Suprapubic skin (tissue), 4 donors: ENCODE measurements at regions not wholly inside any gene's neighbourhood (a gene's known extent, or its start where the extent isn't known, plus 50 kb on each side); places are given as distances from the start of the nearest gene placed in this dataset.
A peak's percentile ranks its signal among the peaks of the same experiment; 100 is the strongest.

Experiments
- DNase-seq, 2 donors: peaks; one replicate each; pipeline ENCODE4 v3.0.0-alpha.2; 2019; ENCODE audit warnings: low spot score in 2 of 2
- H3K27ac ChIP-seq: fragments of 200-600 bp; sonication (generic); one replicate; pipeline ENCODE4 v1.5.1; 2019
- H3K27me3 ChIP-seq: fragments of 200-600 bp; sonication (generic); one replicate; pipeline ENCODE4 v1.5.1; 2019
- H3K36me3 ChIP-seq: fragments of 200-600 bp; sonication (generic); one replicate; pipeline ENCODE4 v1.5.1; 2019
- H3K4me1 ChIP-seq: fragments of 200-600 bp; sonication (generic); one replicate; pipeline ENCODE4 v1.5.1; 2019
- H3K4me3 ChIP-seq: fragments of 200-600 bp; sonication (generic); one replicate; pipeline ENCODE4 v1.5.1; 2019; ENCODE audit warnings: mild to moderate bottlenecking
- H3K9me3 ChIP-seq: fragments of 200-600 bp; sonication (generic); one replicate; pipeline ENCODE4 v1.5.1; 2019
- CTCF ChIP-seq, 2 donors: fragments of 200-600 bp in 1 of 2; fragments of 450-650 bp in 1 of 2; sonication (generic) in 1 of 2; IDR thresholded peaks; one replicate each; pipeline ENCODE4 v1.5.1; 2016 to 2019; ENCODE audit warnings: antibody characterized with exemption in 2 of 2, mild to moderate bottlenecking in 1 of 2, moderate library complexity in 1 of 2
- EP300 ChIP-seq: sonication (generic); formaldehyde crosslinking; IDR thresholded peaks from one replicate; pipeline ENCODE4 v1.6.1; 2017; ENCODE audit warnings: antibody characterized with exemption
- POLR2A ChIP-seq, 2 donors: fragments of 450-650 bp; IDR thresholded peaks; one replicate each; pipeline ENCODE4 v1.6.1; 2017; ENCODE audit warnings: antibody characterized with exemption in 2 of 2, mild to moderate bottlenecking in 2 of 2, moderate library complexity in 2 of 2
- POLR2AphosphoS5 ChIP-seq, 3 donors: sonication (generic); formaldehyde crosslinking; IDR thresholded peaks; one replicate each; pipeline ENCODE4 v1.6.1; 2017; ENCODE audit warnings: antibody characterized with exemption in 3 of 3
- WGBS: methylation state at CpG from one replicate; pipeline ENCODE4 v1.1.5; 2018; 5-methylcytosine and 5-hydroxymethylcytosine counted together

GRCh38 chr9:86778761-86779160 is 168.5 kb downstream of the GAS1 start:
- TF ChIP-seq POLR2A (IDR thresholded peaks at IDR 0.05) (no peak), EP300 (no peak), POLR2AphosphoS5 (IDR thresholded peaks at IDR 0.05) (no peak), CTCF (IDR thresholded peaks at IDR 0.05) (no peak)
- Histone ChIP-seq H3K4me1 (peaks cover 4% of the 10 kb centered on the region), H3K4me3 (no peak overlapping the region), H3K27me3 (no peaks in the 10 kb centered on the region), H3K27ac (peak overlapping the region; percentile 6), H3K9me3 (no peaks in the 10 kb centered on the region), H3K36me3 (no peaks in the 10 kb centered on the region)
- DNase-seq = no peak
- WGBS = 65% methylated on average over 3 of the region's 3 CpGs

GRCh38 chr9:86775718-86776117 is 171.6 kb downstream of the GAS1 start:
- Histone ChIP-seq H3K9me3 (no peaks in the 10 kb centered on the region), H3K27me3 (no peaks in the 10 kb centered on the region), H3K36me3 (no peaks in the 10 kb centered on the region), H3K4me3 (no peak overlapping the region), H3K27ac (no peak overlapping the region), H3K4me1 (peaks cover 8% of the 10 kb centered on the region)
- DNase-seq = no peak
- TF ChIP-seq POLR2AphosphoS5 (IDR thresholded peaks at IDR 0.05) (no peak), CTCF (IDR thresholded peaks at IDR 0.05) (no peak), POLR2A (IDR thresholded peaks at IDR 0.05) (no peak), EP300 (no peak)
- 64% methylated on average over 2 of the region's 2 CpGs for WGBS

GRCh38 chr9:86774116-86774515 is 173.2 kb downstream of the GAS1 start:
- TF ChIP-seq EP300 (no peak), CTCF (IDR thresholded peaks at IDR 0.05) (no peak), POLR2AphosphoS5 (IDR thresholded peaks at IDR 0.05) (no peak), POLR2A (IDR thresholded peaks at IDR 0.05) (no peak)
- Histone ChIP-seq H3K4me1 (peaks cover 8% of the 10 kb centered on the region), H3K27ac (peak overlapping the region; percentile 35), H3K27me3 (no peaks in the 10 kb centered on the region), H3K4me3 (no peak overlapping the region), H3K36me3 (no peaks in the 10 kb centered on the region), H3K9me3 (no peaks in the 10 kb centered on the region)
- no peak for DNase-seq
- WGBS = 66% methylated on average over 4 of the region's 4 CpGs

GRCh38 chr9:86773422-86773945 is 173.8 kb downstream of the GAS1 start:
- peak overlapping the region; percentile 16 for H3K27ac ChIP-seq
- no peaks in the 10 kb centered on the region for H3K36me3 ChIP-seq
- 74% methylated on average over 6 of the region's 6 CpGs for WGBS
- H3K4me3 ChIP-seq = no peak overlapping the region
- H3K4me1 ChIP-seq = peaks cover 8% of the 10 kb centered on the region
- no peak for TF ChIP-seq POLR2A (IDR thresholded peaks at IDR 0.05)
- DNase-seq = no peak
- H3K27me3 ChIP-seq = no peaks in the 10 kb centered on the region
- H3K9me3 ChIP-seq = no peaks in the 10 kb centered on the region

GRCh38 chr9:86772635-86772993 is 174.7 kb downstream of the GAS1 start:
- H3K4me1 ChIP-seq = peaks cover 13% of the 10 kb centered on the region
- DNase-seq = no peak
- no peak overlapping the region for H3K4me3 ChIP-seq
- TF ChIP-seq POLR2AphosphoS5 (IDR thresholded peaks at IDR 0.05) (peak in 1 of 3 donors; percentile 29), POLR2A (IDR thresholded peaks at IDR 0.05) (no peak)
- H3K27me3 ChIP-seq = no peaks in the 10 kb centered on the region
- H3K36me3 ChIP-seq = no peaks in the 10 kb centered on the region
- peak overlapping the region; percentile 16 for H3K27ac ChIP-seq
- H3K9me3 ChIP-seq = no peaks in the 10 kb centered on the region
- WGBS = 60% methylated on average over 4 of the region's 4 CpGs

- no peak for DNase-seq
- H3K4me3 ChIP-seq = no peak overlapping the region
- H3K27me3 ChIP-seq = no peaks in the 10 kb centered on the region
- no peaks in the 10 kb centered on the region for H3K9me3 ChIP-seq
- peak overlapping the region; percentile 13 for H3K27ac ChIP-seq
- no peak for TF ChIP-seq EP300
- TF ChIP-seq POLR2AphosphoS5 (IDR thresholded peaks at IDR 0.05) = no peak
- no peak for TF ChIP-seq POLR2A (IDR thresholded peaks at IDR 0.05)
- no peak for TF ChIP-seq CTCF (IDR thresholded peaks at IDR 0.05)
- H3K36me3 ChIP-seq = no peaks in the 10 kb centered on the region
- peaks cover 18% of the 10 kb centered on the region for H3K4me1 ChIP-seq
- 55% methylated on average over 6 of the region's 6 CpGs for WGBS
Observed at GRCh38 chr9:86771941-86772634, 175.2 kb downstream of the GAS1 start.
